Inflammatory macrophage (primary cell): ENCODE measurements at regions not wholly inside any gene's neighbourhood (a gene's known extent, or its start where the extent isn't known, plus 50 kb on each side); places are given as distances from the start of the nearest gene placed in this dataset.
A peak's percentile ranks its signal among the peaks of the same experiment; 100 is the strongest.

Experiments used
- DNase-seq, 2 donors: peaks; one replicate each; pipeline ENCODE4 v3.0.0-alpha.2; 2020 to 2022

DNA sequence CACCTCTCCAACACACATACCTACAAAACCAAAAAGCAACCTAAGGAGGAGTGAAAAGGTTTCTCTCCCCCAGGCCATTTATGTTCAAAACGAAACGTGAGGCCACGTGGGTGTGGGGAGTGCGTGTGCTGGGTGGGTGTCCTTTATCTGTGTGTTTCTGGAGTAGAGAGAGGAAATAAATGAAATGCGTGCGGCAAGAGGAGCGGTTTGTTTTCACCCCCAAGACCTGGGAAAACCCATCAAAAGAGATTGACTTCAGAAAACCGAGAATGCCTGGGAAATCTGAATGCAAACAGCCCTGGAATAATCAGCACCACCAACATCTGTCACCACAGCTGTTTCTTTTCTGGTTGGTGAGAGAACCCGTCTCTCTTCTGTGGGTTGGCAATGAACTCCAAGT is 137.4 kb downstream of the INSIG2 start:
- no peak for DNase-seq

DNA sequence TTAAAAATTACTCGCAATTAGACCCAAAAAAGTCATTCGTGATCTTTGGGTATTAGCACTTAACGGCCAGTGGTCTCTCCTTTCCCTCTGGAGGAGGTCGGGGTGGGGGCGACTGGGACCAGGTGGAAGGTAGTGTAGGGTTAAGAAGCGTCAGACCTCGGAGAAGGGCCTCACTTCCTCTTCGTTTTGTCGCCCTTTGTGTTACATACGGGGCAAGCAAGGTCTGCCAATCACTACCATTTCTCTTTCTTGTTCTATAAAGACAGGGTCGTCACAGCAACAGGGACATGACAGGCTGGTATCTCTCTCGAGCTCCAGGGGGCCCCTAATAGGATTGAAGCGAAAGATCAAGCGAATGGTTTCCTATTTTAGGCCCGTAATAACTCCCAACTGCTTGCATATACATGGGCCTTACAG is 136.6 kb downstream of the INSIG2 start:
- no peak for DNase-seq

DNA sequence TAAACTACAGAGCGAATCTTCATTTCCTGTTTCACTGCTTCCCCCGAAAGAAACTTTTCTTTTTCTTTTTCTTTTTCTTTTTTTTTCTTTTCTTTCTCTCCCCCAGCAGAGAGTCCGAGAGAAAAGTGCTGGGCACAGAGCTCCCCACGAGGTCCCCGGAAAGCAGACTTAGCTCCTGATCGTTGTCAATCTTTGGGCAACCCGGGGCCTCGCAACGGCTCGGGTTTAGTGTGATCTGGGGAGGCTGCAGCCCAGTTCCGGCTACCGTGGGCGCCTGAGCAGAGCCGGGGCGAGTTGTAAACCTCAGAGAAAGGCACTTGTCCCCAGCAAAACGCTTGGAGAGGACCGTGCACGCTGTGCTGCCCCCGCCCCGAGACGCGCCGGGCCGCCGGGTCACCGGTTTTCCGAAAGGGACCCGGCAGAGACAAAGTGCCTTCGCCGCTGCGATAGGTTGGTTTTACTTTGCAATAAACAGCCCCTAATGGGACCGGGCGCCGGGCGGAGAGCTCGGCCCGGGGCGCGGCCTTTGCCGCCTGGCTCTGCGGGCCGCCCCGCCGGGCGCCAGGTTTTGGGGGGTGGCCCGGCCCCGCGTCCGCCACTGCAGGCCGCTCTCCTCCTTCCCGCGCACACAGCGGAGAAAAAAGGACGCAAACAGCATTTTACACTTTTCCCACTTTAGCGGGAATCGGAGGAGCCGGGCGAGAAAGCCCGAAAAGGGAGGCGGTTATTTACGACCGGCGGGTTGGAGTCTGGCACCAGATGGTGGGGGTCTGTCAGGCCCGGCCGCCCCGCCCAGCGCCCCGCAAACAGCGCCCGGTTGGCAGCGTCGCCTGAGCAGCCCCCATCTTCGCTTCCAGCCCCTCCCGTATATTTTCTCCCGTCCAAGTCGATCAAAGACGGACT is 136.0 kb downstream of the INSIG2 start:
- DNase-seq: peak; percentile 33 to 40

DNA sequence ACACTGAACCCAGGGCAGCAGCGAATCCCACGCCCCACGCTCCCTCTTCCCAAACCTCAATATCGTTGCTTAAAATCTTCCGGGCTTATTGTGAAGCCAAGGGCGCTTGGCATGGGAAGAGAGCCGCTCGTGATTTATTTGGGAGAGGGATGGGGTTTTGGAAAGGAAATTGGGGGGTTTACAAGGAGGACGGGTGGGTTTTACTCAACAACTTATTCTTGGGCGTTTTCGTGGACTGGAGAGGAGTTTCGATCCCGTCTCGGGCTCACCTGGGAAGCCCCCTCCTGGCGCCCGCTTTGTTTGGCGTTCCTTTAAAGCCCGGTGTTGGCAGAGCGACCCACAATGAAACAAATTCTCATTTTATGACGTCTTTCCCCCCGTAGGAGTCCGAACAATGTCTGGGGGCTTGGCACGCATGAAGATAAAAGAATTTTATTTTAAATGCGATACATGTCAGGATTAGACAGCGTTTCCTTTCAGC is 135.3 kb downstream of the INSIG2 start:
- DNase-seq: no peak

DNA sequence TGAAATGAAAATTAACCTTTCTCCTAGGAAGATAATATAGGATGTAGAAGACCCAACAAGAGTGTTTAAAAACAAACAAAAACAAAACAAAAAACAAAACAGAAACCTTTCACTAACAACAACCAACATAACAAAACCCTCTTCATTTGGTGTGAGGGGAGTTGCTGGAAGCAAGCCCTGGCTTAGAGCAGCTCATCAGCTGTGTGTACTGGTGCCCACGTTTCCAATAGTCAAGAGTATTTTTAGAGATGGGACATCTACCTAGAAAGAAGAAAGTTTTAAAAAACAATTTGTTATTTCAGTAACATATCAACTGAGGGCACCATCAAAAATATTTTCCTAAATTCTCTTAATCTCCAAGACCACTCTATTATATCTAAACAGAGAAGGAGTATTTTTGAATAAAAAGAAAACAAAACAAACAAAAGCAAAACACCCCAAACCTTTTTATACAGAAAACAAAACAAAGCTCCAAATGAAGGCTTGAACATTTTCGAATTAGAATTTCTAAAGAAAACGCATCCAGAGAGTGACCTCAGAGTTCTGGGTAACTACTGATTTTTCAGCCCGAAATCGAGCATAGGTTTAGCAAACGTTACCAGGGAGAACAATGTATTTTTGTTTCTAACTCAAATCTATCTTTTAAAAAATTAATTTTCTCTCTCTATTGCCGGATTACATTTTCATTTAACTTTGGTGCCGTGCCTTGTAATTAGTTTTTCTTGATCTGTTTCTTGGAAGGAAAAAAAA is 134.6 kb downstream of the INSIG2 start:
- DNase-seq: peak in 1 of 2 donors; percentile 4

DNA sequence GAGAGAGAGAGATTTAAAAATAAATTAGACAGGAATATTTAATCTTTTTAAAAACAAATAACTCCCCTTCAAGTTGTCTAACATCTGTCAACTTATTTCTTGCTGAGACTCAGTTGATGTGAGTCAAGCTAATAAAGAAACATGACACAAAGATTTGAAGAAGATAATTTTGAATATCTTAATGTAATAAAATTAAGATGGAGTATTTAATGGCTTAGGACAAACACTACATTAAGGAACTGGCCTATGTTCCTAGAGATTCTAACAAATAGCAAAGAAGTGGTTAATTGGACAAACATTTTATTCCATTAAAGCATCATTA is 134.0 kb downstream of the INSIG2 start:
- no peak for DNase-seq

DNA sequence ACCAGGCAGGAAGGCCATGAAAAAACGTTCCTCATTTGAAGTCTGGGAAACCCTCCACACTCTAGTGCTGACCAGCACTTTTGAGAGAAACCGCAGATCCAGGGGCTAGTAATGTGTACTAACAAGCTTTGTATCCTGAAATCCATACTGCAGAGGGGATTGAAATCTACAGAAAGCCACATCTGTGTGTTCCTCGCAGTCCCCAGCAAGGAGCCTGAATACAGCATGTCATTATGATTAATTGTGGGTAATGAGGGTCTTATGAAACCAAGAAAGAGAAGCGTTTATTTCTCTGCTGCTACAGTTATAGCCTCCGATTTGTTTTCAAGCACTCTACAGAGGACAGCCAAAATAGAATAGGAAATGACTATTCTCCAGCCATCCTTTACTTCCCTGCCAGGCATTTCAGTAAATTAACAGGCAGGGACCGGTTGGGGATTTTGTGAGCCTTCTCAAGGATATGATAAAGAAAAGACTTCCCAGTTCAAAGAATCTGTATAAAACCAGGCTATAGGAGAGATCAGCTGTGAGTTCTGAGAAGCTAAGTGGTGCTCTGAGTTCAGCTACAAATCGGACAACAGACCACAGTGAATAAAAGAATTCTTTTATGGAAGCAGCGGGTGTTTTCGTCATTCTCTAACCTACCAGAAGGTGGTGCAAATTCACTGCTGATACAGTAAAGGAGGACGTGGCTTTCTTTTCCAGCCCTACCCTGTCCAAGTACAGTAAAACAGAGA is 133.4 kb downstream of the INSIG2 start:
- DNase-seq: peak; percentile 71 to 75

DNA sequence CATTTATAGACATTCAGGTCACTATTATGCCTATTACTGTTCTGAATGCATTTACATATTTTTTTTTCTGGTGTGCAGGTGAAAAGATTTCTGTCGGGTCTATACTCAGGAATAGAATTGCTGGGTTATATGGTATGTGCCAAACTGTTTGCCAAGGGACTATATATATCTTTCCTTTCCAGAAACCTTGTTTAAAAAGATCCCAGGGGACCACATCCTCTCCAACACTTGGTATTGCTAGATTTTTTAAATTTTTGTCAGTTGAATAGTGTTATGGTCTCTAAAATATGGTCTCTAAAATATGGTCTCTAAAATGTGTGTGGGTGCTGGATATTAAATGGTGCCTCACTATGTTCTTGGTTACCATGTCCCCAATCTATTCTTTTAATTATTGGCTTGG is 131.3 kb downstream of the INSIG2 start:
- no peak for DNase-seq

DNA sequence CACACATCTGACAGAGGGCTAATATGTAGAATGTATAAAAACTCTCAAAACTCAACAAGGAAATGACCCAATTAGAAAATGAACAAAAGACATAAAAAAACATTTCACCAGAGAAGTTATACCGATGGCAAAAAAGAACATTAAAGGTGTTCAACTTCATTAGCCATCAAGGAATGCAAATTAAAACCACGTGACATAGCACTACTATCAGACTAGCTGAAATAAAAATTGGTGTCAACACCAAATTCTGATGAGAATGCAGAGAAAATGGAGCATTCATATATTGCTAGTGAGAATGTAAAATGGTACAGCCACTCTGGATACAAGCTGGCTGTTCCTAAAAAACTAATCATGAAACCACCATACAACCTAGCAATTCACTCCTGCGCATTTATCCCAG is 128.0 kb downstream of the INSIG2 start:
- DNase-seq: no peak

DNA sequence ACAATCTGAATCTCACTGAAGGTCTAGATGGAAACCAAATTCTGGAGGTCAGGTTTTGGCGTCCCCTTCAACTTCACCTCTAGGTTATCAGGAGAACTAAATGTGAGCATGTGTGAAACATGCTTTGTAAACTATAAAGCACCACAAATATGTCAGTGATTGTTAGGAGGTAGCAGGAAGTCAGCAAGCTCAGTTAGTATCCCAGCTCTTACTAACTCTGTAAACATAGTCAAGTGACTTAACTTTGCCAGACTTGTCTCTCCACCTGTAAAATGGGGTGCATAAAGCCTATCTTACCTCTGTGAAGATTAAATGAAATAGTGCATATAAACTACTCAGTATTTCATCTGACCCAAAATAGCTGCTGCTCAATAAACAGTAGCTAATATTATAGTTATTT is 121.5 kb downstream of the INSIG2 start:
- no peak for DNase-seq

DNA sequence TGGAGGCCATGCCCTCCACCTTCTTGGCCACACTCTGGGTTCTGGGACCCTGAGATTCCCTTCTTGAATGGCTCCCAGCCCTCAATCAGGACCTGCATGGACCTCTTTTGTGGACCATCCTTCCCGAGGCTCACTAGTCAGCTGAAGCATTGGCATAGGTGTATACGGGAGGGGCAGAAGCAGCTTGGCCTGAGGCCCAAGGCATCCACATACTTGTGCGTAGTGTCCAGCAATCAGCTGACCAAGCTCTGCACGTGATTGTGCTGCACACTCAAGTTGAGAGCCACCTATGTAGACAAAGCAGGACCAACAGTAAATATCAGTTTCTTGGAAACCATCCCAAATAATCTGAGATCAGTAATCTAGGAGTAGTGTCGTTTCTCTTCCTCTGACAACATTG is 119.6 kb downstream of the INSIG2 start:
- DNase-seq: no peak

DNA sequence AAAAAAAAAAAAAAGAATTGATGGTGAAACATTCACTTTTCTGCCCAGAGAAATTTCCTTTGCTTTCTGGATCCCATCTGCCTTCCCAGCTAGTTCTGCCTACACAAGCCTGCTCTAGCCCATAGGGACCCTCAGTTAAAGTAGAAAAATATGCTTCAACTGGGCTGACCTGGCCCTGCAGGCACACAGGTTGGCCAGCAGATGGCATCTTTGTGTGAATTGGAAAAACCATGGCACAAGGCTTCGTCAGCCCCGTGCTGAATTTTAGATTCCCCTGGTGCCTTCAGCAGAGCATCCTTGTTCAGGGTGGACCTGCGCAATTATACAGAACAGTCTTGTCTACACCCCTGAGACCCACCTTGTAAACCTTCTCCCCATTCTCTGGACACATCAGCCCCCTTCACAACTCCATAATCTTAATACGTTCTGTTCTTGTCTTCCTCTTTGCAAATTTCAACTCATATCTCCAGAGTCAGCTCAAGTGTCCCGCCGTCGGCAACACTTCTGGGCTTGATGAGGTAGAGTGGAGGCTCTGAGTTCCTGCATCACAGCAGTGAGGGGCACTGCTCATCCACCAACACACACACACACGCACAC is 114.5 kb downstream of the INSIG2 start:
- peak; percentile 30 to 53 for DNase-seq

DNA sequence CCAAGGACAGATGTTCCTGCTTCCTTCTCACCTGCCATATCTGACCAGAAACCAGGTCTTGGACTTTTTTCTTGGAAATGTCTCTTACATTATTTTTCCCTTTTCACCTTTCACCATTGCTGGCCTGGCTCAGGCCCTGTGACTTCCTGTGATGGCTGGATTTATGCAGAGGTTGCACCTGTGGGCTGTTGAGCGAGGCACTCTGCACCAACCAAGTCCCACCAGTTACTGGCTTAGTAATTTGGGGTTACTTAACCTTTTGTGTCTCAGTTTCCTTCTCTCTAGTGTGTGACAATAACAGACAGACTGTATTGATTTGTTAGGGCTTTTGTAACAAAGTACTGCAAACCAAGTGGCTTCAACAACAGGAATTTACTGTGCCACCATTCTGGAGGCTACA is 110.0 kb downstream of the INSIG2 start:
- no peak for DNase-seq

DNA sequence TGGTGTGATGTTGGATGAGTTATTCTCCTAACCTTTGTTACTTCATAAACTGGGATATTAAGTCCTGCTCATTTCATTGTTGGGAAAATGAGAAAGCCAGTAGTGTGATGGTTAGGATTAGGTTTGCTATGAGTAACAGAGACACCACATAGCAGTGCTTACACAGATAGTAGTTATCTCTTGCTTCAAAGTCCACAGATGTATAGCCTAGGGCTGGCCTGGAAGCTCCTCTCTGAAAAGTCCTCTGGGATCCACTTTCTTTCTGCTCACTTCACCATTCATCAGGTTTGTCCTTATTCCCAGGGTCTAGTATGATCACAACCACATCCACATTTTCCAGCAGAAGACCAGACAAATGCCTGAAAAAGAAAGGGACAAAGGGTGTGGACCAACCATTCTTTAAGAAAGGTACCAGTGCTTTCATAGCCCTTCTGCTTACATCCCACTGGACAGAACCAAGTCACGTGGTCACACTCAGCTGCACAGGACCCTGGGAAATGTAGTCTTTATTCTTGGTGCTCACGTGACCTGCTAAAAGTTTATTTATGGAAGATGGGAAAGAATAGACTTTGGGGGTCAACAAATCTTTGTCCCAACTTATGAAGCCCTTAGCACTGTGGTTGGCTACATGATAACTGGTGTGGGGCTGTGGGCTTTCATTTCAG is 108.9 kb downstream of the INSIG2 start:
- DNase-seq: no peak

DNA sequence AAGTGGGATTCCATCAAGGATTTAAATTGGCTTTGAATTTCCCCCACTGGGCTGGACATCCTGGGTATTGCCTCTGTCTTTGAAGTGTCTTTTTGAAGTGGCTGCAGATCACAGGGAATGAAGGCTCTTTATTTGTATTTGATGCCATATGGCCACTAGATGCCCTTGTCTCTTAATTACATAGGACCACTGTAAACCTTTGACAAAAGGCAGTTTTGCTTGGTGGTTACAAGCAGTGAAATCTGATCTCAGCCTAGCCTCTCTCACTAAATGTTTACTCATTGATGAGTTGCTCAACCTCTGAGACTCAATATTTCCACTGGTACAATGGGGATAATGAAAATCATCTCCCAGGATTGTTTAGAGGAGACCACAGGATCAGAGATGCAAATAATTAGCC is 102.2 kb downstream of the INSIG2 start:
- DNase-seq: no peak

DNA sequence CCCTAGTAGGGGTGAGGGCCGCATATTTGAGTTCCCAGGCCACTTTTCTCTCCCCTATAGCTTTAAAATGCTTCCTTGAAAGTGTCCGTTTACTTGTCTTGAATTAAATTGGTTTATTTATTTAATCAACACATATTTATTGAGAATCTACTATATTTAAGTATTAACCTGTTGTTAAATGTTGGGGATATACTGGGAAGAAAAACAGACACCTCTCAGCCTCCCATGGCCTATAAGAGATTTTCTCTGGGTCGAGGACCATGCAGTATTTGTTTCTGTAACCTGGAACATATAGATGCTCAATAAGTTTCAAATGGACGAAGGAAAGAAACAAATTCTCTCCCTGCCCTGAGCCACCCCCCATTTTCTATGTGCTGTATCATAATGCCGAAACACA is 98.6 kb downstream of the INSIG2 start:
- DNase-seq: no peak

DNA sequence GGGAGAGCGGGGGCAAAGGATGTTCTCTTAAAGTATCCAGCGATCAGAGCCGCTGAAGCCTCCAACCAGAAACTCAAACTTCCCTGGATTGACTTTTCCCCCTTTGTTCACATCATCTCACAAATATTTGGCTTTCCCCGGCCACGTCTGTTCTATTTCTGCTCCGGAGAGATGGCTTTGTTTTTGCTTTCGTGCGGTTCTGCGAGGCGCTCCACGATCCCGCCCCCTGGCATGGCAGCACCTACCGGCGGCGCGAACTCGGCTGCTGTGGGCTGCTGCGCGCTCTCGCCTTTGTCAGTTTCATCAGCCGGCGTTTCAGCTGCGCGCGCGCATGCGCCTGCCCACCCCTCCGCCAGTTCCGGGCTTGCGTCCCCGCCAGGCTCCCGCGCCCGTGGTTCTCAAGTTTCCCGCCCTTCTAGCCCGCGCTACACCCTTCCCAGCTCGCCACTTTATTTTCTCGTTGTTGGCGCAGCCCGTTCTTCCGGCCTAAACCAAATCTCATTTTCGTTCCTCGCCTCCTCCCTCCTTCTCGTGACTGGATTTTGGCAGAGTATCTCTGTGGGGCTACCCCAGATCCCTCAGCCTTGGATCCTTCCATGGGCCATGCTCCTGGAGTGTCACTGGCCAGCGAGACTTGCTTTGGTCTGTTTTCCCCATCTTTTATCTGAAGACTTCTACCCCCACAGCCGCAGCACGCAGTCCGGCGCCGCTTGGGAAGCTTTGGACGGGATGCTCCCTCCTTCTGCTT is 98.0 kb downstream of the INSIG2 start:
- peak; percentile 72 to 90 for DNase-seq

DNA sequence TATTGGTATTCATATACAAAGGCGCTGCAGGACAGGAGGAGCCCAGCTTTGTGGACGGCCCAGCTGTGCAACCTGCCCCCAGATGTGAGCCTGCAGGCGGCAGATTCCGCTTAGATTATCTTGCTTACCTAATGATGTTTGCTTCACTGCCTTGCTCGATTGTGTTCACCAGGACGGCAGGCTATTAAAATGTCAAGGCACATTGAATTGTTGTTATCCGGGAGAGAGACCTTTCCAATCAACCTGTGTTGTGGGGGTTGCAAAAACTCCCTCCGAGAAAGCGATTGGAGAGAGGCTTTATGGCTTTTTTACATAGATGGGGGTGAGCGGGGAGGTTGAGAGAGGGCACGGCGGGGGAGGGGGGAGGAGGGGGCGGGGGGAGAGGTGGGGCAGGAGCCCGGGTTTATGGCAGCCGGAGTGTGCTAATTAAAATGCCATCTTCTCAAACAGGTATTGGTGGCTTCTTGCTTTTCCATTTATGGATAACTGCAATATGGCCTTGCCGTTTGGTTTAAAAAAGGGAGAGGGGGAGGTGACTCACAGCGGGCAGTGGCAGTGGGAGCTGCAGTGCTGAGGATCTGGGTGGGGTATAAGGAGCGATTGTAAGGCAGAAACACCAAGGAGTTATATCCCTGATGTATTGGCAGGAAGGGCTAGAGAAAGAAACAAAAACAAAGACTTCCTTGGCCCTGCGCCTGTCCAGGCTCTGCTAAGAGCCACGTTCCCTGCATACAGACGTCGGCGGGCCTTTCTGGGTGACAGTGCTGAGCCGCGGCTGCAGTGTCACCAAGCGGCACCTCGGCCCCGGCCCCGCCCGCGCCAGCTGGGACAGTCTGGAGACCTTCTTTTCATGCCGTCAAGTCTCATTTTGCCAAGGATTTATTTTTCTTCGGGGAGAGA is 97.2 kb downstream of the INSIG2 start:
- DNase-seq: peak; percentile 54 to 68

DNA sequence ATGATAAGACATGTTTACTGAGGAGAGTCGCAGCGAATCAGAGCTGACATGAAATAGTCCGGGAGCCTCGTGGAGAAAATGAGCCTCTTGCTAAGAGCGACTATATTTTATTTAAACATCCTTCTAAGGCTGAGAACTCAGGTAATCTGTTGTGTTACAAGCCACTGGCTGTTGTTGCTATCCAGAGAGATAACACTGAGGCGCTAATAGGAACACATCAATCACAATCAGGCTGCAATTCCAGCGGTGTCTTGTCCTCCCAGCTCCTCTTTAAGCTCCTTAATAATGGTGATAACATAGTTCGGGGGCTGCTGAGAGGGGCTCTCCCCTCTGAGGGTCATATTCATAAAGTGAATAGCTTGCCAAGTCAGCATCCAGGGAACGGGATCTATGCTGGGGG is 95.1 kb downstream of the INSIG2 start:
- DNase-seq: no peak

DNA sequence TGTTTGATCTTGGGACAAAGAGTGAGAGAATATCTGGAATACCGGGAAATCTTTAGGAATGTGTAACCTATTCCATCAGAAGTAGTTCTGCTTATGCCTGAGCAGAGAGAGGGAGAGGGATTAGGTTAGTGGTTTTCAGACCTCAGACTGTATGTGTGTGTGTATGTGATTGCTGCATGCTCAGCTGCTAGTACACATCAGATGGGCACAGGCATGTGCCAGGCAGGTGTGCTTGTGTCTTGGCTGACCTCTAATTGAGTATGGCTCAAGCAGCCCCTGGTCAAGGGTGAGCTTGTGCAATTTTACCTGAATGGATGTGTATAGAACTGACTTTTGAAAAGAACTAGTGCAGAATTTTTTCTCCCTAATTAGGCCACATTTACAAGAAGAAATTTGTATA is 91.2 kb downstream of the INSIG2 start:
- DNase-seq: no peak
